ENCODE measurements at regions not wholly inside any gene's neighbourhood (a gene's known extent, or its start where the extent isn't known, plus 50 kb on each side); places are given as distances from the start of the nearest gene placed in this dataset.

DNA sequence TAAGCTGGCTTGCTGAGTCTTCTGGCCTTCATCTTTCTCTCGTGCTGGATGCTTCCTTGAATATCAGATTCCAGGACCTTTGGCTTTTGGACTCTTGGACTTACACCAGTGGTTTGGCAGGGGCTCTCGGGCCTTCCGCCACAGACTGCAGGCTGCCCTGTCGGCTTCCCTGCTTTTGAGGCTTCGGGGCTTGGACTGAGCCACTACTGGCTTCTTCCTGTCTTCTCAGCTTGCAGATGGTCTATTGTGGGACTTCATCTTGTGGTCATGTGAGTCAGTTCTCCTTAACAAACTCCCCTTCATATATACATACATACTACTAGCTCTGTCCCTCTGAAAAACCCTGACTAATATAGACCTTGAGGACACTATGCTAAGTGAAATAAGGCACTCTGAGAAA lies 78.3 kb upstream of the SSBP2 start:
- no peak overlapping the region for H3K18ac ChIP-seq (ENCODE audit: low read depth, low read length)
- no peak overlapping the region for H3K56ac ChIP-seq (ENCODE audit: extremely low read depth, insufficient read depth, low read length)
- H3K9ac ChIP-seq (ENCODE audit: low read depth, low read length), result no peak overlapping the region
- TF ChIP-seq CEBPB (IDR thresholded peaks at IDR 0.05; ENCODE audit: low read depth, low read length) (no peak), RFX5 (IDR thresholded peaks at IDR 0.05; ENCODE audit: low read depth, low read length) (no peak), NFE2L2 (IDR thresholded peaks at IDR 0.05; ENCODE audit: low read depth, low read length) (no peak), RAD21 (IDR thresholded peaks at IDR 0.05; ENCODE audit: low read length) (no peak), FOS (IDR thresholded peaks at IDR 0.05; ENCODE audit: low read depth, low read length) (no peak), MXI1 (IDR thresholded peaks at IDR 0.05; ENCODE audit: borderline replicate concordance, low read depth, low read length) (no peak), SMC3 (IDR thresholded peaks at IDR 0.05; ENCODE audit: low read depth, low read length) (no peak), POLR2A (IDR thresholded peaks at IDR 0.05; ENCODE audit: low read depth, low read length) (no peak), MAFK (IDR thresholded peaks at IDR 0.05; ENCODE audit: low read depth, low read length) (no peak), BHLHE40 (IDR thresholded peaks at IDR 0.05; ENCODE audit: low read depth, low read length) (no peak), CHD1 (IDR thresholded peaks at IDR 0.05; ENCODE audit: low read depth, low read length) (no peak), RCOR1 (IDR thresholded peaks at IDR 0.05; ENCODE audit: insufficient replicate concordance, low read length) (no peak), MAZ (IDR thresholded peaks at IDR 0.05; ENCODE audit: borderline replicate concordance, low read depth, low read length) (no peak)
- TF ChIP-seq, protein P1, sequence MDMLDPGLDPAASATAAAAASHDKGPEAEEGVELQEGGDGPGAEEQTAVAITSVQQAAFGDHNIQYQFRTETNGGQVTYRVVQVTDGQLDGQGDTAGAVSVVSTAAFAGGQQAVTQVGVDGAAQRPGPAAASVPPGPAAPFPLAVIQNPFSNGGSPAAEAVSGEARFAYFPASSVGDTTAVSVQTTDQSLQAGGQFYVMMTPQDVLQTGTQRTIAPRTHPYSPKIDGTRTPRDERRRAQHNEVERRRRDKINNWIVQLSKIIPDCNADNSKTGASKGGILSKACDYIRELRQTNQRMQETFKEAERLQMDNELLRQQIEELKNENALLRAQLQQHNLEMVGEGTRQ (IDR thresholded peaks at IDR 0.05; ENCODE audit: low read depth, low read length), result no peak
- TF ChIP-seq, protein P2, sequence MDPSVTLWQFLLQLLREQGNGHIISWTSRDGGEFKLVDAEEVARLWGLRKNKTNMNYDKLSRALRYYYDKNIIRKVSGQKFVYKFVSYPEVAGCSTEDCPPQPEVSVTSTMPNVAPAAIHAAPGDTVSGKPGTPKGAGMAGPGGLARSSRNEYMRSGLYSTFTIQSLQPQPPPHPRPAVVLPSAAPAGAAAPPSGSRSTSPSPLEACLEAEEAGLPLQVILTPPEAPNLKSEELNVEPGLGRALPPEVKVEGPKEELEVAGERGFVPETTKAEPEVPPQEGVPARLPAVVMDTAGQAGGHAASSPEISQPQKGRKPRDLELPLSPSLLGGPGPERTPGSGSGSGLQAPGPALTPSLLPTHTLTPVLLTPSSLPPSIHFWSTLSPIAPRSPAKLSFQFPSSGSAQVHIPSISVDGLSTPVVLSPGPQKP (IDR thresholded peaks at IDR 0.05; ENCODE audit: borderline replicate concordance, low read depth, low read length), result no peak
- TF ChIP-seq, protein P3, sequence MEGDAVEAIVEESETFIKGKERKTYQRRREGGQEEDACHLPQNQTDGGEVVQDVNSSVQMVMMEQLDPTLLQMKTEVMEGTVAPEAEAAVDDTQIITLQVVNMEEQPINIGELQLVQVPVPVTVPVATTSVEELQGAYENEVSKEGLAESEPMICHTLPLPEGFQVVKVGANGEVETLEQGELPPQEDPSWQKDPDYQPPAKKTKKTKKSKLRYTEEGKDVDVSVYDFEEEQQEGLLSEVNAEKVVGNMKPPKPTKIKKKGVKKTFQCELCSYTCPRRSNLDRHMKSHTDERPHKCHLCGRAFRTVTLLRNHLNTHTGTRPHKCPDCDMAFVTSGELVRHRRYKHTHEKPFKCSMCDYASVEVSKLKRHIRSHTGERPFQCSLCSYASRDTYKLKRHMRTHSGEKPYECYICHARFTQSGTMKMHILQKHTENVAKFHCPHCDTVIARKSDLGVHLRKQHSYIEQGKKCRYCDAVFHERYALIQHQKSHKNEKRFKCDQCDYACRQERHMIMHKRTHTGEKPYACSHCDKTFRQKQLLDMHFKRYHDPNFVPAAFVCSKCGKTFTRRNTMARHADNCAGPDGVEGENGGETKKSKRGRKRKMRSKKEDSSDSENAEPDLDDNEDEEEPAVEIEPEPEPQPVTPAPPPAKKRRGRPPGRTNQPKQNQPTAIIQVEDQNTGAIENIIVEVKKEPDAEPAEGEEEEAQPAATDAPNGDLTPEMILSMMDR (conservative IDR thresholded peaks at IDR 0.05; ENCODE audit: low read depth, low read length), result no peak
- no peak overlapping the region for H2BK120ac ChIP-seq (ENCODE audit: low read depth, low read length)
- no peaks in the 10 kb centered on the region for H4K20me1 ChIP-seq (ENCODE audit: insufficient read depth, low read length)
- no peaks in the 10 kb centered on the region for H3K79me1 ChIP-seq (ENCODE audit: low read depth in 1 of 2, low read length in 2 of 2)
- 92% methylated on average over 2 of the region's 5 CpGs; no CpG with 5 or more reads in 1 of the 2 experiments for WGBS, 2 experiments (ENCODE audit: extremely low coverage in 2 of 2, insufficient read length in 1 of 2)
- ChIA-PET CTCF (no interaction called here), POLR2A (ENCODE audit: unreplicated experiment) (no interaction called here)
- dilution Hi-C loops (cut with HindIII; ENCODE audit: low sequenced_read_pairs, unreplicated experiment) (no loop called here), in situ Hi-C loops (cut with MboI; ENCODE audit: low sequenced_read_pairs) (no loop called here), intact Hi-C loops (cut with micrococcal nuclease) (no loop called here)
- no peak overlapping the region for H2BK5ac ChIP-seq (ENCODE audit: low read depth, low read length, poor library complexity, severe bottlenecking)
- no peak overlapping the region for H2AK9ac ChIP-seq (replicated peaks; ENCODE audit: low read depth, low read length, poor library complexity)
- no peak overlapping the region for H4K5ac ChIP-seq (ENCODE audit: low read depth, low read length)
- no peak overlapping the region for H3K14ac ChIP-seq (replicated peaks; ENCODE audit: low read depth, low read length)
- no peaks in the 10 kb centered on the region for H3K9me3 ChIP-seq (ENCODE audit: control insufficient read depth, insufficient read depth, low read length)
- H2AK5ac ChIP-seq (ENCODE audit: low read depth, low read length), result no peak overlapping the region
- H3K9me1 ChIP-seq (ENCODE audit: insufficient read depth, low read length), result no peaks in the 10 kb centered on the region; the same call in 1 of the 2 replicates
- H3K4ac ChIP-seq (ENCODE audit: low read depth, low read length), result no peak overlapping the region
- H2AFZ ChIP-seq (replicated peaks; ENCODE audit: low read length, poor library complexity), result no peak overlapping the region
- no peak overlapping the region for H4K8ac ChIP-seq (ENCODE audit: low read depth in 2 of 2, low read length in 2 of 2)
- H3K4me3 ChIP-seq (ENCODE audit: insufficient read depth, low read depth, low read length), result no peak overlapping the region
- H3K27ac ChIP-seq (ENCODE audit: insufficient read depth, low read length), result no peak overlapping the region
- H4K91ac ChIP-seq (ENCODE audit: insufficient read depth, low read depth, low read length), result no peak overlapping the region
- no TSS peak for BruUV-seq (replicated peaks)
- H3K4me1 ChIP-seq (ENCODE audit: control insufficient read depth, insufficient read depth, low read length), result peaks cover 2% of the 10 kb centered on the region; the same call in 1 of the 2 replicates
- H2BK20ac ChIP-seq (ENCODE audit: low read depth, low read length), result no peak overlapping the region
- no peaks in the 10 kb centered on the region for H3K27me3 ChIP-seq (ENCODE audit: control insufficient read depth, insufficient read depth, low read length)
- ATAC-seq (ENCODE audit: low read depth) (no peak), DNase-seq (peak; percentile 42)
- H3K4me2 ChIP-seq (ENCODE audit: low read depth, low read length), result no peak overlapping the region
- no peak overlapping the region for H2BK15ac ChIP-seq (ENCODE audit: low read depth, low read length)
- no peaks in the 10 kb centered on the region for H3K36me3 ChIP-seq (ENCODE audit: control insufficient read depth, insufficient read depth, low read length)
- H3K23ac ChIP-seq (ENCODE audit: low read depth, low read length), result no peak overlapping the region
